ENCODE measurements at regions not wholly inside any gene's neighbourhood (a gene's known extent, or its start where the extent isn't known, plus 50 kb on each side); places are given as distances from the start of the nearest gene placed in this dataset.

- TF ChIP-seq EZH2 (IDR thresholded peaks at IDR 0.05; ENCODE audit: borderline replicate concordance), result no peak
- TF ChIP-seq EZH2phosphoT487 (IDR thresholded peaks at IDR 0.05; ENCODE audit: low read depth, severe bottlenecking, unreplicated experiment), result no peak
- no peak for TF ChIP-seq CTCF (IDR thresholded peaks at IDR 0.05; ENCODE audit: poor library complexity)
These were observed 465.4 kb upstream of the TNP1 start for GRCh38 chr2:217325251-217325650.
